ENCODE measurements at regions not wholly inside any gene's neighbourhood (a gene's known extent, or its start where the extent isn't known, plus 50 kb on each side); places are given as distances from the start of the nearest gene placed in this dataset.
"Not testable (repeated sequence)": the region's sequence is repeated elsewhere in the genome, so short reads cannot be mapped to it uniquely, and the experiment has no call there.

- H3K36me3 ChIP-seq: no peaks in the 10 kb centered on the region
- H3K4me1 ChIP-seq: no peaks in the 10 kb centered on the region
- intact Hi-C loops (cut with DNase I): no loop called here
Measured at GRCh38 chr1:30655672-30656071, 67.7 kb downstream of the MATN1 start.

GRCh38 chr1:30654188-30654587, 69.2 kb downstream of the MATN1 start:
- H3K36me3 ChIP-seq: no peaks in the 10 kb centered on the region
- H3K4me3 ChIP-seq: no peak overlapping the region
- H3K27me3 ChIP-seq: no peaks in the 10 kb centered on the region
- no peak for DNase-seq (ENCODE audit: low spot score in 2 of 2)
- no peaks in the 10 kb centered on the region for H3K9me3 ChIP-seq
- no peak overlapping the region for H3K27ac ChIP-seq
- intact Hi-C loops (cut with DNase I): no loop called here
- no peaks in the 10 kb centered on the region for H3K4me1 ChIP-seq
- no peak for TF ChIP-seq CTCF (IDR thresholded peaks at IDR 0.05)

More at GRCh38 chr1:30655672-30656071, 67.7 kb downstream of the MATN1 start:
- no peak for DNase-seq (ENCODE audit: low spot score in 2 of 2)
- Histone ChIP-seq H3K4me3 (no peak overlapping the region), H3K9me3 (no peaks in the 10 kb centered on the region), H3K27me3 (no peaks in the 10 kb centered on the region), H3K27ac (no peak overlapping the region)
- TF ChIP-seq CTCF (IDR thresholded peaks at IDR 0.05): no peak

GRCh38 chr1:30652152-30652841, 71.1 kb downstream of the MATN1 start:
- no peak for TF ChIP-seq CTCF (IDR thresholded peaks at IDR 0.05)
- Histone ChIP-seq H3K27ac (no peak overlapping the region), H3K36me3 (no peaks in the 10 kb centered on the region), H3K27me3 (no peaks in the 10 kb centered on the region), H3K4me3 (no peak overlapping the region), H3K9me3 (no peaks in the 10 kb centered on the region), H3K4me1 (no peaks in the 10 kb centered on the region)
- intact Hi-C loops (cut with DNase I): no loop called here
- DNase-seq (ENCODE audit: low spot score in 2 of 2): no peak

GRCh38 chr1:30651395-30651794, 72.0 kb downstream of the MATN1 start:
- H3K27me3 ChIP-seq; intact Hi-C loops (cut with DNase I); H3K9me3 ChIP-seq; H3K36me3 ChIP-seq; H3K27ac ChIP-seq; DNase-seq (ENCODE audit: low spot score in 2 of 2); H3K4me3 ChIP-seq; H3K4me1 ChIP-seq: not testable (repeated sequence)

GRCh38 chr1:30650968-30651320, 72.4 kb downstream of the MATN1 start:
- Histone ChIP-seq H3K4me3 (no peak overlapping the region), H3K27ac (no peak overlapping the region), H3K4me1 (no peaks in the 10 kb centered on the region), H3K9me3 (no peaks in the 10 kb centered on the region), H3K36me3 (no peaks in the 10 kb centered on the region), H3K27me3 (no peaks in the 10 kb centered on the region)
- intact Hi-C loops (cut with DNase I): no loop called here
- no peak for DNase-seq (ENCODE audit: low spot score in 2 of 2)
- TF ChIP-seq CTCF (IDR thresholded peaks at IDR 0.05): no peak

GRCh38 chr1:30650038-30650967, 73.1 kb downstream of the MATN1 start:
- H3K4me3 ChIP-seq: no peak overlapping the region
- H3K9me3 ChIP-seq: no peaks in the 10 kb centered on the region
- H3K27ac ChIP-seq: no peak overlapping the region
- H3K36me3 ChIP-seq: no peaks in the 10 kb centered on the region
- no peak for DNase-seq (ENCODE audit: low spot score in 2 of 2)
- intact Hi-C loops (cut with DNase I): no loop called here
- H3K27me3 ChIP-seq: no peaks in the 10 kb centered on the region
- no peak for TF ChIP-seq CTCF (IDR thresholded peaks at IDR 0.05)
- no peaks in the 10 kb centered on the region for H3K4me1 ChIP-seq
